K562 (cell line): ENCODE measurements at regions not wholly inside any gene's neighbourhood (a gene's known extent, or its start where the extent isn't known, plus 50 kb on each side); places are given as distances from the start of the nearest gene placed in this dataset.

Experiments used
- ATAC-seq: fragments of 200-7000 bp; cut with Tn5 transposase; 3 replicates; pipeline ENCODE4 v1.9.1; 2020; ENCODE audit warnings: moderate library complexity
- BruUV-seq: library from RNA; stranded (reverse); fragments of 400-500 nt; replicated peaks from 2 replicates; lab custom pipeline; 2021; lab: Mats Ljungman, UMichigan
- CTCF ChIA-PET: fragments of 300-600 bp; formaldehyde crosslinking; extraction: SDS; loops from one replicate; lab custom pipeline; 2021; ENCODE audit warnings: low intra/inter-chr PET ratio; lab: Yijun Ruan, JAX
- POLR2A ChIA-PET: fragments of 300-600, 350-650 bp; sonication (Branson Sonifier 250); formaldehyde crosslinking; extraction: SDS; loops from one replicate; lab custom pipeline; 2021; ENCODE audit warnings: antibody characterized with exemption, inconsistent platforms; lab: Yijun Ruan, JAX
- DNase-seq, 4 experiments: peaks; one replicate each; pipeline versions ENCODE4 v3.0.0 to v3.0.0-alpha.2; 2011 to 2018; ENCODE audit warnings: low spot score in 3 of 4, mixed read lengths in 3 of 4; ENCODE audit errors: extremely low read depth in 1 of 4
- FAIRE-seq: peaks from 2 replicates; lab custom pipeline; 2011; peaks lifted over from hg19 to GRCh38; lab: Jason Lieb, UNC
- H2AFZ ChIP-seq: 2 replicates; pipeline ENCODE4 v1.6.0; 2011; ENCODE audit warnings: low read depth, low read length, control low read depth, inconsistent platforms
- H3K27ac ChIP-seq: fragments of 200-600 bp; 3 replicates; pipeline ENCODE4 v1.8.0; 2011; ENCODE audit warnings: low read depth, mild to moderate bottlenecking, control low read depth, inconsistent platforms, low read length, moderate library complexity, mixed read lengths; ENCODE audit errors: extremely low read depth
- H3K27me3 ChIP-seq, 2 experiments: fragments of 300-600 bp in 1 of 2; 2 replicates in 1 of 2; 3 replicates in 1 of 2; pipeline versions ENCODE4 v1.6.0 to v1.8.0; 2011; ENCODE audit warnings: inconsistent platforms in 2 of 2, low read length in 2 of 2, mild to moderate bottlenecking in 1 of 2, mixed read lengths in 1 of 2, moderate library complexity in 1 of 2; ENCODE audit not compliant: control insufficient read depth in 2 of 2, insufficient read depth in 2 of 2
- H3K36me3 ChIP-seq: fragments of 300-600 bp; 3 replicates; pipeline ENCODE4 v1.8.0; 2011; ENCODE audit warnings: mild to moderate bottlenecking, low read length, inconsistent platforms; ENCODE audit not compliant: control insufficient read depth, insufficient read depth
- H3K4me1 ChIP-seq, 2 experiments: fragments of 200-600 bp in 1 of 2; replicated peaks in 1 of 2; 2 replicates in 1 of 2; 3 replicates in 1 of 2; pipeline versions ENCODE4 v1.5.1 to v1.8.0; 2011; ENCODE audit warnings: inconsistent platforms in 2 of 2, low read length in 2 of 2, mild to moderate bottlenecking in 1 of 2, mixed read lengths in 1 of 2, moderate library complexity in 1 of 2; ENCODE audit not compliant: control insufficient read depth in 2 of 2, insufficient read depth in 2 of 2
- H3K4me2 ChIP-seq: 2 replicates; pipeline ENCODE4 v1.6.1; 2011; ENCODE audit warnings: low read length, control low read depth, inconsistent platforms, mixed read lengths; ENCODE audit not compliant: insufficient read depth
- H3K4me3 ChIP-seq: fragments of 200-600 bp; sonication (generic), shearing (Covaris generic); 2 replicates; pipeline ENCODE4 v1.5.1; 2016; ENCODE audit warnings: control low read depth, inconsistent platforms
- H3K79me2 ChIP-seq: fragments of 200-600 bp; 3 replicates; pipeline ENCODE4 v1.8.0; 2011; ENCODE audit warnings: low read length, inconsistent platforms; ENCODE audit not compliant: control insufficient read depth, insufficient read depth
- H3K9ac ChIP-seq, 2 experiments: 2 replicates each; pipeline versions ENCODE4 v1.6.0 to v1.6.1; 2011; ENCODE audit warnings: low read depth in 2 of 2, low read length in 2 of 2, control low read depth in 1 of 2, inconsistent platforms in 1 of 2, mild to moderate bottlenecking in 1 of 2, mixed read lengths in 1 of 2; ENCODE audit not compliant: insufficient read depth in 1 of 2
- H3K9me1 ChIP-seq: one replicate; pipeline ENCODE4 v1.6.0; 2011; ENCODE audit warnings: inconsistent platforms, mild to moderate bottlenecking, low read length, moderate library complexity; ENCODE audit not compliant: control insufficient read depth, insufficient read depth
- H3K9me3 ChIP-seq: replicated peaks from 2 replicates; pipeline ENCODE4 v1.5.1; 2011; ENCODE audit warnings: low read depth, low read length, inconsistent platforms; ENCODE audit not compliant: control insufficient read depth, insufficient read depth
- H4K20me1 ChIP-seq: replicated peaks from 2 replicates; pipeline ENCODE4 v1.6.1; 2011; ENCODE audit warnings: low read length, inconsistent platforms, mixed read lengths; ENCODE audit not compliant: control insufficient read depth, insufficient read depth
- COPS2 ChIP-seq: fragments of 450-650 bp; conservative IDR thresholded peaks from 2 replicates; pipeline ENCODE4 v1.6.1; 2016; ENCODE audit warnings: mild to moderate bottlenecking, moderate library complexity
- FIP1L1 ChIP-seq: fragments of 200-400 bp; formaldehyde crosslinking; IDR thresholded peaks from 2 replicates; pipeline ENCODE4 v1.6.1; 2018; ENCODE audit warnings: mild to moderate bottlenecking, low read depth, low read length; ENCODE audit not compliant: poor library complexity, severe bottlenecking
- FOXJ3 ChIP-seq: sonication (generic); formaldehyde crosslinking; IDR thresholded peaks from 2 replicates; pipeline ENCODE4 v1.4.0; 2020; ENCODE audit warnings: mild to moderate bottlenecking, missing genetic modification reagents
- NBN ChIP-seq: fragments of 450-650 bp; IDR thresholded peaks from 2 replicates; pipeline ENCODE4 v1.6.1; 2016; ENCODE audit warnings: low read depth, mild to moderate bottlenecking
- OTX1 ChIP-seq: fragments of 450-650 bp; formaldehyde crosslinking; IDR thresholded peaks from 2 replicates; pipeline ENCODE4 v1.4.0; 2022; ENCODE audit warnings: mild to moderate bottlenecking
- PHF21A ChIP-seq: fragments of 450-650 bp; IDR thresholded peaks from 2 replicates; pipeline ENCODE4 v1.6.1; 2017; ENCODE audit warnings: low read depth, borderline replicate concordance
- SIN3B ChIP-seq: fragments of 450-650 bp; IDR thresholded peaks from 2 replicates; pipeline ENCODE4 v1.6.1; 2017; ENCODE audit warnings: low read depth, mild to moderate bottlenecking, moderate library complexity
- SUPT5H ChIP-seq: fragments of 450-650 bp; IDR thresholded peaks from 2 replicates; pipeline ENCODE4 v1.6.1; 2016
- ZNF695 ChIP-seq: fragments of 450-650 bp; formaldehyde crosslinking; IDR thresholded peaks from 2 replicates; pipeline ENCODE4 v1.4.0; 2020; ENCODE audit warnings: mild to moderate bottlenecking, moderate library complexity
- WGBS: fragments of 100-300 bp; shearing (Covaris generic); methylation state at CpG from one replicate; pipeline ENCODE4 v1.1.6; 2016; ENCODE audit warnings: low coverage, mixed read lengths; ENCODE audit not compliant: insufficient coverage; ENCODE audit errors: missing lambda C conversion rate; 5-methylcytosine and 5-hydroxymethylcytosine counted together
- in situ Hi-C: fragments of 300-500 bp; cut with MboI; formaldehyde crosslinking; loops from 4 replicates; pipeline ENCODE4 v1.15.0; 2018; ENCODE audit warnings: inconsistent platforms, mixed read lengths
- intact Hi-C: fragments of 100-400 bp; cut with micrococcal nuclease; formaldehyde crosslinking; loops from 2 replicates; pipeline ENCODE4 v1.14.2; 2022
- TF ChIP-seq, protein P1 (sequence below), 3 experiments: fragments of 200-800 bp in 1 of 3; sonication (Bioruptor generic) in 1 of 3; sonication (generic) in 1 of 3; formaldehyde crosslinking in 1 of 3; IDR thresholded peaks; 2 replicates each; pipeline versions ENCODE4 v1.6.1 to v1.8.0; 2016 to 2022; ENCODE audit warnings: mild to moderate bottlenecking in 2 of 3, missing compliant biosample characterization in 2 of 3, missing genetic modification characterization in 2 of 3, missing genetic modification reagents in 1 of 3

DNA sequence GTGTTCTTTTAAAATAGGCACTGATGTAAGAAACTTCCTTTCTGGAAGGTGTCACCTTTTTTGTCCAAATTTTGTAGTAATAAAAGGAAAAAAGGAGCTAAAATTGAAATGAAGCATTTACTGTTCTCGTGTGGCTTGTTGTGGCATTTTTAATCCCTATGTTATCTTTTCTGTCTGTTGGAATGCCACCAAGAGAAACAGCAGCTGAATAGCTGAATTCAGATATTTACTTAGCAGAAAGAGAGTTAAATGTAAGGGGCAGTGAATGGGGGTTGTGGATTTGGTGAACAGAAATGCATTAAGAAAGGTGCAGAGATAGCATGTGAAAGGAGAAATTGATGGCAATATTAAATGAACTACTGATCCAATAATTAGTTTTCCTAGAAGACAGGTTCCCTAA lies 573.6 kb upstream of the EPHA7 start:
- no peak overlapping the region for H3K27ac ChIP-seq
- H4K20me1 ChIP-seq = no peaks in the 10 kb centered on the region
- H3K27me3 ChIP-seq = no peaks in the 10 kb centered on the region
- ChIA-PET CTCF (no interaction called here), POLR2A (interaction anchor here (0.7 kb wide), 1 partner anchor 695 kb away, joined by 3 read pairs; no protein-coding TSS in a partner anchor)
- 10% methylated on average over 1 of the region's 1 CpG for WGBS
- H3K9ac ChIP-seq = no peak overlapping the region
- H3K4me3 ChIP-seq = no peak overlapping the region
- no peak for FAIRE-seq
- H3K9me3 ChIP-seq = no peaks in the 10 kb centered on the region; the same call in 1 of the 2 replicates
- H3K36me3 ChIP-seq = no peaks in the 10 kb centered on the region
- no peaks in the 10 kb centered on the region for H3K79me2 ChIP-seq
- no peak overlapping the region for H3K4me2 ChIP-seq
- no peaks in the 10 kb centered on the region for H3K9me1 ChIP-seq
- TF ChIP-seq SIN3B (no peak), COPS2 (no peak), PHF21A (no peak), NBN (no peak), SUPT5H (no peak), OTX1 (CRISPR knock-in tag) (no peak), FOXJ3 (no peak), ZNF695 (CRISPR knock-in tag) (no peak), FIP1L1 (no peak)
- TF ChIP-seq, protein P1, sequence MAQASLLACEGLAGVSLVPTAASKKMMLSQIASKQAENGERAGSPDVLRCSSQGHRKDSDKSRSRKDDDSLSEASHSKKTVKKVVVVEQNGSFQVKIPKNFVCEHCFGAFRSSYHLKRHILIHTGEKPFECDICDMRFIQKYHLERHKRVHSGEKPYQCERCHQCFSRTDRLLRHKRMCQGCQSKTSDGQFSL (CRISPR knock-in tag; IDR thresholded peaks at IDR 0.05) = no peak
- TF ChIP-seq, protein P1 (tag; IDR thresholded peaks at IDR 0.05) = no peak
- in situ Hi-C loops = no loop called here
- DNase-seq = no peak
- intact Hi-C loops = no loop called here
- no TSS peak for BruUV-seq
- no peak for ATAC-seq
- no peak overlapping the region for H2AFZ ChIP-seq
- H3K4me1 ChIP-seq = no peaks in the 10 kb centered on the region
